NCI-H1694 treated with DMSO at 0.1 percent for 48 hours (cell line): ENCODE measurements at regions not wholly inside any gene's neighbourhood (a gene's known extent, or its start where the extent isn't known, plus 50 kb on each side); places are given as distances from the start of the nearest gene placed in this dataset.

ENCODE experiments used
- DNase-seq: peaks from one replicate; lab custom pipeline; 2025; lab: John Stamatoyannopoulos, UW

DNA sequence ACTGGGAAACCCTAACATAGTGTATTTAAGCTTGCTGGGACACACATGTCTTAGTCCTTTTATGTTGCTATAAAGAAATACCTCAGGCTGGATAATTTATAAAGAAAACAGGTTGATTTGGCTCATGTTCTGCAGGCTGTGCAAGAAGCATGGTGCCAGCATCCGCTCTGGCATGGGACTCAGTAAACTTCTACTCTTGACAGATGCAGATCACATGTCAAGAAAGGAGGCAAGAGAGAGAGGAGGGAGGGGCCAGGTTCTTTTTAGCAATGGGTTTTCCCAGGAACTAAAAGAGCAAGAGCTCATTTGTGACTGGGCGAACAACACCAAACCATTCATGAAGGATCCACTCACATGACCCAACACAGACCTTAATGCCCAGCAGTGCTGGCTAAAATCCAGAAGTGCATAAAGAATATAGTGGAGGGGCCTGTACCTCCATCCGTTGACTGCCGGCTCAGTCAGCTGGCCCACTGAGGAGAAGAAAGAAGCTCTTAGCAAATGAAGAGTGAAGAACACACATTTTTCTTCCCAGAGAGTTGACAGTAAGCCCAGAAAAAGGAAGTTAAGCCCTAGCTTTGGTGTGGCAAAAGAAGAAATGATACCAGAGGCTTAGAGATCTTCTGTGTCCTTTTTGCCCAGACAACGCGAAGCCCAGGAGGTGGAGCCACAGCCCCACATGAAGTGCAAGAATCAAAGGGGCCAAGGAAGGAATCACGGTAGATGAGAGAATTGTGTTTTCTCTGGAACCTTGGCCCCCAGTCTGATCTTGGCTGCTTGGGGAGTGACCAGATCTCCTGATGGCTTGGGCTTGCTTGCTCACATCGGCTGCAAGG is 183.5 kb upstream of the FAM98A start:
- DNase-seq = no peak

DNA sequence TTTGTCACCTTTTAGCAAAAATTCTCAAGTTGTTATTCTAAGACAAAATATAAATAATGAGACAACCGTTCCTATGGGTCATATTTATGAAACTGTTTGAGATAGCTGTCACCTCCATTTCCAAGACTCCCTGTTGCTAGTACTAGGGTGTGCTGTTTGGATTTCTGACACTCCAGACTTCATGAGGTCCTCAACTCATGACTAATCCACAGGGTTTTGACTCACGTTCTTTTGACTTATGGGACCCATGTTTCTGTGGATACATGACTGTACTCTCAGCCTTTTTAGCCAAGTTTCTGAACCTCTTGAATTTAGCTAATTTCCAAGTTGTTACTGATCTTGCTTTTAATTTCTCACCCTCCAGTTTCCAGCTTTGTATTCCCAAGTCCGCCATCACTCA is 178.7 kb upstream of the FAM98A start:
- no peak for DNase-seq

- DNase-seq = no peak
Observed at GRCh38 chr2:33775306-33775705, 176.2 kb upstream of the FAM98A start.

DNA sequence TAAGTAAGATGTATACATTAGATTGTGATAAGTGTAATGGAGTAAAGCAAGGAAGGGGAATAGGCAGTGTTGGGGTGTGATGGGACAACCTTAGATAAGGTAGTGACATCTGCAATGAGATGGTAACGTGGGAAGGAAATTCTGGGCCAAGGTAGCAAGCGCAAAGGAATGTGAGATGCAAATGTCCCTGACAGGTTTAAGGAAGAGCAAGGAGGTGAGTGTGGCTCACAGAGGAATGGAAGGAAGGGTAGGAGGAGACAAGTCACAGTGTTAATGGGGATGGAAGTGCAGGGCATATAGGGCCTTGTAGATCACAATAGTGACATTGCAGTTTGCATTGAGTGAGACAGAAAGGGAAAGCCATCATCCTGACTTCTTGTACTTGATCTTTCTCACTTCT is 170.9 kb upstream of the FAM98A start:
- DNase-seq = no peak

DNA sequence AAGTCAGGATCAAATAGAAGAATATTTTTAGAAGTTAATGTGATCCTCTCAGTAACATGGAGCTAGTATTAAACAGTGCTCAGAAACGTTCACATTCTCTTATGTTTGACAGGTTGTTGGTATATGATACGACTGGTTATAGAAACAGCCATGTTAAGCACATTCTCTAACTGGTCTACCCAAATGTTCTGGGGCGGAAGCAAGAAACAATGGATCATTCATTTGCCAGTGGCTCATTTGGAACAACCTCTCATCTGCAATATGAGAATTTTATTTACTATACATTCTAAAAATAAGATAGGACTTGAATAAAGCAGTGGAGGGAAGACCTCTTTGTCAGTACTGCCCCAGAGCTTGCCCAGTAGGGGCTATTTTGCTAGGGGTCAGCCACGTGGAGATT is 167.1 kb upstream of the FAM98A start:
- no peak for DNase-seq

GRCh38 chr2:33765122-33765521 is 166.0 kb upstream of the FAM98A start:
- no peak for DNase-seq

GRCh38 chr2:33764551-33764950 is 165.5 kb upstream of the FAM98A start:
- no peak for DNase-seq

- no peak for DNase-seq
Observed at GRCh38 chr2:33763671-33764310, 164.7 kb upstream of the FAM98A start.

DNA sequence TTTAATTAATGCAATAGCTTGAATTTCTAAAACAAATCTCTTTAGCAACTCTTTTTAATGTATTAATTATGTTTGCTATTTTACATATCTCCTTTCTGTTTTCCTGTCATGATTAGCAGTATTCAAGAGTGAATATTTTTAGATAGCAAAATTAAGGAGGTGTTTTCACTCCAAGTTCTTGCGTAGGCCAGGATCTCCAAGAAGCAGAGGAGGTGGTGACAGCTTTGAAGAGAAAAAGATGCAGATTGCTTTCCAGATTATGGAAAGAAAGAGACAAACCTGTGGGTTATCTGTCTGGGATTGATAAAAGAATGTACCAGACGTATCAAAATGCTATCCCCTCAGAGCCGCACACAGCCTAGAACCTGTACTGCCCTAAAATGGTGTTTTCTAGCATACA is 163.5 kb upstream of the FAM98A start:
- no peak for DNase-seq

DNA sequence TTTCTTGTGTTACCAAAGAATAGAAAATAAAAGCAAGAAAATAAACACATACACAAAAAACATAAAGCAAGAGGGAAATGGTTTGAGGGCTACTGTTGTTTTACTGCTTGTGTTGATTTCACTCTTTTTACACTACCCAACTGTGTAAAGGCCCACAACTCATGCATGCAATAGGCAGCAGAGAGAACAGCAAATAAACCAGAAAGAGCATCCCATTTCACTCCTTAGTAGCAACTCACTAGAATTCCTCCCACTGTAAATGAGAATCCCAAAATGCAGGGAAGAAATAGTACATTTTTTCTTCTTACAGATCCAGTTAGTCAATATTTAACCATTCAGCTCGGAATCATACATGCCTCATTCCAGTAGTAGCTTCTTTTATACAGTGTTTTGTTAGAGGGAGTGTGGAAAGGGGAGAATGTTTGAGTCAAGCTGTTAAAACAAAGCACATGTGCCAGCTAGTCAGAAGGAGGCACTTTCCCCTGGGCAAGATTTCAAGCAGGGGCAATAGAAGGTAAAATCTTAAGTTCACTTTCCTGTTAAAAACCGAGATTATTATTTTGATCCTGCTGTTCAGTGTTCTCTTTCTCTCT is 147.2 kb upstream of the FAM98A start:
- DNase-seq = no peak

DNA sequence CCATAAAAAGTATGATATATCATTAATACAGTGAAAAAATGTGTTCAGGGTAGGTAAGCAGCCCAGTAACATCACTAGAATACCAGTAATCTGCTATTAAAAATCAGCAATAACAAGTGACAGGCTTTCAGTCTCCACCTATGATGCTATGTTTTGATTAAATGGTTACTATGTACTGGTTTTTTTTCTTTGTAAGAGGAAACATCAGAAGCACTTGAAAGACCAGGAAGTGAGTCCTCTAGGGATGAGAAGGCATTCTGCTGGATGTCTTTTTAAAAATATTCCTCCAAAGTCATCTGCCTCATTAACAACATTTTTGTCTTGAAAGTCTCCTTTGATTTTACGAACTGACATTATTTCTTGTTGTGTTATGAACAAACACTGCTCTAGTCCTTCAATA is 136.0 kb upstream of the FAM98A start:
- no peak for DNase-seq

DNA sequence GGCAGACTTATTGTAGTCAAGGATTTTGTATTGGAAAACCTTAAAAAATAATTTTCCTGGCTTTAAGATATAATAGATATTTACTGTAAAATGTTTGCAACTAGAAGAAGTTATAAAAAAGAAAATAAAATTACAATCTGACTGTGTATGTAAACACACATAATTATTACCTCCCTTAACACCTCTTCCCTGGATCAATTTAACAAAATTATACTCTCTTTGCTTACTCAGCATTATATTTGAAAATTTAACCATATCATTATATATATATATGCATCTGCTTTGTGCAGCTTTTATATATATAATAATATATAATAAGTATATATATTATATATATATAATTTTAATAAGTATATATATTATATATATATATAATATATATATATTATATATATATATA is 131.7 kb upstream of the FAM98A start:
- DNase-seq = no peak

GRCh38 chr2:33730193-33730592 is 131.1 kb upstream of the FAM98A start:
- DNase-seq = no peak

DNA sequence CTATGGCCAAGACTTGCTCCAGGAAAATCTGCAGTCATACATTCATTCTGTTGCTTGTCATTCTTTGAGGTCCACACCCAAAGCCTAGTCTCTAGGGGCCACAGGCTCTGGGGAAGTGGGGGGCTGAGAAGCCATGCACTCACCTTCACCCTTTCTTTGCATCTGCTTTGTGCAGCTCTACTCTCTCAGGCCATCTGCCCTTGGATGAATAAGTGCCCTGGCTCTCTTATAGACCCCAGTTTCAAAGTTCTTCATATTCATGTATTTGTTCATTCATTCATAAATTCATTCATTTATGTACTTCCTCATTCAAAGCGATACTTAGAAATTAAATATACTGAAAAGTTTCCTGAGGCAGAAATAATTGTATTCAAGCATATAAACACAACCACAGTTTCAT is 130.3 kb upstream of the FAM98A start:
- no peak for DNase-seq

DNA sequence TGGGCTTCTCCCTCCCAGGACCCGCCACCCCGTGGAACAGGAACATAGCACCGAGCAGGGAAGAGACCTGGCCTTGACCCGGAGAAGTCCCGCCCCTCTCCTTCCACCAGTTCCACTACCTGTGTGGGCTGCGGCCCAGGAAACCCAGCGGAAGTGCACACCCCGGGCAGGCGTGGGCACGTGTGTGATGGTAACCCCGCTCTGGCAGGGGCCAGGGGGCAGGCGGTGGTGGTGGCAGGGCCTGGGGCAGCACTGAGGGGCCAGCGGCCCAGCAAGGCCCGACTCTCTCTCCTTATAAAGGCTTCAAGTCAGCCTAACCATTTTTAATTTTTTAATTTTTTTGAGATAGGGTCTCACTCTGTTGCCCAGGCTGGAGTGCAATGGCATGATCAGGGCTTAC is 129.0 kb upstream of the FAM98A start:
- no peak for DNase-seq

- no peak for DNase-seq
Observed at GRCh38 chr2:33727361-33728032, 128.4 kb upstream of the FAM98A start.

DNA sequence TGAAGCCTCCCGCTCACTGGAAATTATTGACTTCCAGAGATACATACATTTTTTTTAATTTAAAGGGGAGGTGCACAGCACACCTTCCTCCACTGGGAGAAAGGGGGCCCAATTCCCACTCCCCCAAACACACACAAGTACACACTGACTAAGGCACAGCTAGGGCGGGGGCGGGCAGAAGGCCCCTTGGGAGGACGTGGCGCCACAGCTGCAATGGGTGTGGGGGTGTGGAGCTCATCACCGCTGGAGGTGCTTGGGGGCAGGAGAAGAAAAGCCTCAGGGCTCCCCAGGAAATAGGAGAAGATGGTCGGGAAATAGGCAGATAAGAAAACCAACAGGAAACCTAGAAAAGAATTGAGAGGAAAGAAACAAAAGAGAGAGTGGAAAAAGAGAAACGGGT is 127.3 kb upstream of the FAM98A start:
- no peak for DNase-seq

DNA sequence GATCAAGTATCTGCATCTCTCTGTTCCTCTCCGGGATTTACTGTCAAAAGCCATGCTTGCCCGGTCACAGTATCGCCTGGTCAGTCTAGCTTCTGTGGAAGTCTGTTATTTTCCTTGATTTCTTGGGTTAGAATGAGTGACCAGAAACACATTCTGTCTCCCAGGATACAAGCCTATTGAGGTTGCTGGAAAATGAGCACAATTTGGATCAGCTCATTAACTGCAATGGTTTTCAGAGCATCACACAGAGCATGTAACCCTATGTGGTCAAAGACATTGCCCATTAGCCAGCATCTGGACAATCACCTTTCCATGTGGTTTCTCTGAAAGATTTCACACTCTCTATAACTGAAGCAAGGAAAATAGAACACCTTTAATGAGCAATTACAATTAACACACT is 124.2 kb upstream of the FAM98A start:
- DNase-seq = no peak

DNA sequence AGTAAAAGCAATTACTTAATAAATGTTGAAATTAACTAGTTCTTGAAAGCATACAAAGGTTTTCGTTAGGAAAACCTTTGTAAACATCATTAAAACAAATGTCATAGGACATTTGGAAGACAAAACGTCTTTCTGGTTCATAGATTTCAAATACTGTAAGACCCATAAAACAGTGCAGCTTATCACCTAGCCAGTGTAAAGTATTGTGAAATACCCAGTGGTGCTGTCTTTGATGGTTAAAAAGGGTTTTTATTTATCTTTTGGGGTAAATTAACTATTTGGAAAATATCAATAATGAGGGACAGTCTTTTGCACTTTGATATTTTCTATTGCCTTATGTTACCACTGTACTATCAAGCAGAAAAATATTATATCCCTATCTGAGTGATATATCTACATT is 120.0 kb upstream of the FAM98A start:
- no peak for DNase-seq

DNA sequence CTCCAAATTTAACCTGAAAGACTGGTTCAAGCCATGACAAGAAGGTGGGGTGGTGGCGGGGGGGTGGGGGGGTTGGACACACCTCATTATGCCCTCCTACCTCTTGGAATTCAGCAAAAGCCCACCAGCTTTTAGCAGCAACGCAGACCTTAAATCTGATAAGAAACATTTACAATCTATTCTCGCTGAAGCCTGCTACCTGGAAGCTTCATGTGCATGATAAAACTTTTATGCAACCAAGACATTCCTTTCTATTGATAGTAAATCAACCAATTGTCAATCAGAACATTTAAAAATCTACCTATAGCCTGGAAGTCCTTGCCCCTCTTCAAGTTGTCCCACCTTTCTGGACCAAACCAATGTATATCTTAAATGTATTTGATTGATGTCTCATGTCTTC is 113.6 kb upstream of the FAM98A start:
- DNase-seq = no peak

GRCh38 chr2:33709951-33710350 is 110.9 kb upstream of the FAM98A start:
- no peak for DNase-seq

GRCh38 chr2:33707312-33707711 is 108.2 kb upstream of the FAM98A start:
- DNase-seq = no peak

- no peak for DNase-seq
Observed at GRCh38 chr2:33706410-33706809, 107.3 kb upstream of the FAM98A start.
